ENCODE measurements at regions not wholly inside any gene's neighbourhood (a gene's known extent, or its start where the extent isn't known, plus 50 kb on each side); places are given as distances from the start of the nearest gene placed in this dataset.

DNA sequence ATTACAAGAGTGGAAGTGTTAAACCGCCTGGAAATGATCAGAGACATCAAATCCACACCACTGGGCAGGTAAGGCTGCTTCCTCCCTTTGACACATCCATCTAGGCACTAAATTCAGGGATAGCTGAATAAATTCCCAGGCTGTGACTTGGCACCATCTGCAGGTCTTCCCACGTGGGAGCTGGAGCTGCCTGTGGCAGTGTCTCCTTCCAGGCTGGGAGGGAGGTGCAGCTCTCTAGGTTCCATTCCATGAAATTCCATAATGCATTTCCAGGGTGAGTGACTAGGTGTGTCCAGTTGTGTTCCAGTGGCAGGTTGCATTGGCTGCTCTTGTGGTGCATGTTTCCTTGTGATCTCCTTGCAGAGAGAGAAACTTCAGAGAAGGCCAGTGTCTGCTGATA, 188.9 kb upstream of the CXCR4 start:
- WGBS (ENCODE audit: low lambda C conversion rate), result 8% methylated on average over 2 of the region's 2 CpGs
- DNase-seq, result no peak

More for the DNA sequence above, 188.9 kb upstream of the CXCR4 start:
- no peak for TF ChIP-seq NFIC (IDR thresholded peaks at IDR 0.05; ENCODE audit: borderline replicate concordance)
- TF ChIP-seq FOSL2 (IDR thresholded peaks at IDR 0.05; ENCODE audit: borderline replicate concordance, low read depth), result no peak
- no peak for TF ChIP-seq REST (IDR thresholded peaks at IDR 0.05; ENCODE audit: low read depth, low read length)
- TF ChIP-seq, protein P1, sequence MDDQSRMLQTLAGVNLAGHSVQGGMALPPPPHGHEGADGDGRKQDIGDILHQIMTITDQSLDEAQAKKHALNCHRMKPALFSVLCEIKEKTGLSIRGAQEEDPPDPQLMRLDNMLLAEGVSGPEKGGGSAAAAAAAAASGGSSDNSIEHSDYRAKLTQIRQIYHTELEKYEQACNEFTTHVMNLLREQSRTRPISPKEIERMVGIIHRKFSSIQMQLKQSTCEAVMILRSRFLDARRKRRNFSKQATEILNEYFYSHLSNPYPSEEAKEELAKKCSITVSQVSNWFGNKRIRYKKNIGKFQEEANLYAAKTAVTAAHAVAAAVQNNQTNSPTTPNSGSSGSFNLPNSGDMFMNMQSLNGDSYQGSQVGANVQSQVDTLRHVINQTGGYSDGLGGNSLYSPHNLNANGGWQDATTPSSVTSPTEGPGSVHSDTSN (IDR thresholded peaks at IDR 0.05), result no peak
- TF ChIP-seq, protein P2, sequence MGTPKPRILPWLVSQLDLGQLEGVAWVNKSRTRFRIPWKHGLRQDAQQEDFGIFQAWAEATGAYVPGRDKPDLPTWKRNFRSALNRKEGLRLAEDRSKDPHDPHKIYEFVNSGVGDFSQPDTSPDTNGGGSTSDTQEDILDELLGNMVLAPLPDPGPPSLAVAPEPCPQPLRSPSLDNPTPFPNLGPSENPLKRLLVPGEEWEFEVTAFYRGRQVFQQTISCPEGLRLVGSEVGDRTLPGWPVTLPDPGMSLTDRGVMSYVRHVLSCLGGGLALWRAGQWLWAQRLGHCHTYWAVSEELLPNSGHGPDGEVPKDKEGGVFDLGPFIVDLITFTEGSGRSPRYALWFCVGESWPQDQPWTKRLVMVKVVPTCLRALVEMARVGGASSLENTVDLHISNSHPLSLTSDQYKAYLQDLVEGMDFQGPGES (IDR thresholded peaks at IDR 0.05; ENCODE audit: low read depth, low read length), result no peak
- TF ChIP-seq EZH2phosphoT487 (IDR thresholded peaks at IDR 0.05; ENCODE audit: borderline replicate concordance, low read depth), result no peak
- TF ChIP-seq TEAD4 (IDR thresholded peaks at IDR 0.05; ENCODE audit: borderline replicate concordance, insufficient read depth), result no peak
- Histone ChIP-seq H3K79me2 (ENCODE audit: insufficient read depth) (no peaks in the 10 kb centered on the region), H3K27me3 (ENCODE audit: insufficient read depth) (no peaks in the 10 kb centered on the region), H3K4me3 (ENCODE audit: low read depth in 2 of 2, low read length in 1 of 2) (no peak overlapping the region), H3K9me3 (no peaks in the 10 kb centered on the region), H3F3A (replicated peaks; ENCODE audit: insufficient read depth) (no peaks in the 10 kb centered on the region), H4K20me1 (ENCODE audit: insufficient read depth) (no peaks in the 10 kb centered on the region), H3K36me3 (replicated peaks in 1 of 2; ENCODE audit: control insufficient read depth in 1 of 2, insufficient read depth in 2 of 2, low read length in 1 of 2) (no peaks in the 10 kb centered on the region), H3K4me2 (no peak overlapping the region), H3K4me1 (ENCODE audit: control insufficient read depth in 1 of 2, insufficient read depth in 2 of 2, low read depth in 1 of 2, low read length in 1 of 2) (no peaks in the 10 kb centered on the region), H2AFZ (ENCODE audit: low read depth) (no peak overlapping the region), H3K27ac (ENCODE audit: low read depth in 2 of 2, low read length in 1 of 2) (no peak overlapping the region), H3K9ac (no peak overlapping the region), H3K9me2 (no peaks in the 10 kb centered on the region)
- POLR2A ChIA-PET, result interaction anchor here (0.5 kb wide), 1 partner anchor 50 kb away, joined by 3 read pairs; no protein-coding TSS in a partner anchor
- CTCF ChIA-PET, result interaction anchor here (0.7 to 0.9 kb wide), 2 partner anchors 129 to 309 kb away, joined by 3 read pairs; no protein-coding TSS in a partner anchor
